Esophagus muscularis mucosa (tissue), 4 donors: ENCODE measurements at regions not wholly inside any gene's neighbourhood (a gene's known extent, or its start where the extent isn't known, plus 50 kb on each side); places are given as distances from the start of the nearest gene placed in this dataset.

Experiments
- CTCF ChIP-seq, 3 experiments: fragments of 200-600 bp in 2 of 3; fragments of 450-650 bp in 1 of 3; sonication (generic) in 2 of 3; IDR thresholded peaks; one replicate each; pipeline ENCODE4 v1.5.1; 2017 to 2019; ENCODE audit warnings: antibody characterized with exemption in 3 of 3, mild to moderate bottlenecking in 2 of 3, moderate library complexity in 1 of 3
- EP300 ChIP-seq: sonication (generic); formaldehyde crosslinking; IDR thresholded peaks from one replicate; pipeline ENCODE4 v1.6.1; 2017; ENCODE audit warnings: antibody characterized with exemption
- POLR2A ChIP-seq: fragments of 450-650 bp; IDR thresholded peaks from one replicate; pipeline ENCODE4 v1.6.1; 2017; ENCODE audit warnings: antibody characterized with exemption, moderate library complexity, mild to moderate bottlenecking, low read depth
- POLR2AphosphoS5 ChIP-seq, 2 donors: sonication (generic); formaldehyde crosslinking; IDR thresholded peaks; one replicate each; pipeline ENCODE4 v1.6.1; 2017; ENCODE audit warnings: antibody characterized with exemption in 2 of 2

GRCh38 chr5:17723876-17724275 is 89.6 kb downstream of the TAF11L14 start:
- no peak for TF ChIP-seq POLR2A
- TF ChIP-seq CTCF (IDR thresholded peaks at IDR 0.05) = no peak
- no peak for TF ChIP-seq EP300
- TF ChIP-seq POLR2AphosphoS5 (IDR thresholded peaks at IDR 0.05) = no peak
